ENCODE measurements at regions not wholly inside any gene's neighbourhood (a gene's known extent, or its start where the extent isn't known, plus 50 kb on each side); places are given as distances from the start of the nearest gene placed in this dataset.

DNA sequence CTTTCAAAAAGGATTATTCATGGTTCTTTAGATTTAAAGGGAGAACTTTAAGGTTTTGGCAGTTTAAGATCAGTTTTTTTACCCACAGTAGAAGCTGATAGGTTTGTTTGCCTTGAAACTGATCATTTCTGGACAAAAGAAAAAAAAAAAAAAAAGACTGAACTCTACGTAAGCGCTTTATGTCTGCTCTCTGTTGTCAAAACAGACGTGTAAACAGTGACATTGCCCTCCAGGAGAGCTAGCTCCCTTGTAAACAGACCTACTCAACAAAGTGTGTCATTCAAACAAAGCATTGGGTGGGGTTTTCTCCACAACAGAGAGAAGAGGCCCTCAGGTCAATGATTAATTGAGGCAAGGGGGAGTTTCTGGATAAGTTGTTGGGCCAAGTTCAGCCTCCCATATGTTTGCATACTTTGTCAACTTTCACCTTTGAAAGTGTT, 568.1 kb upstream of the LRRN3 start (continued):
- no peak for TF ChIP-seq ZNF510 (CRISPR knock-in tag; IDR thresholded peaks at IDR 0.05; ENCODE audit: low read depth)
- TF ChIP-seq KMT2B (CRISPR knock-in tag; IDR thresholded peaks at IDR 0.05) = no peak; the same call in 1 of the 2 replicates
- no peak for TF ChIP-seq ZNF773 (CRISPR knock-in tag; IDR thresholded peaks at IDR 0.05; ENCODE audit: borderline replicate concordance)
- TF ChIP-seq, protein P1, sequence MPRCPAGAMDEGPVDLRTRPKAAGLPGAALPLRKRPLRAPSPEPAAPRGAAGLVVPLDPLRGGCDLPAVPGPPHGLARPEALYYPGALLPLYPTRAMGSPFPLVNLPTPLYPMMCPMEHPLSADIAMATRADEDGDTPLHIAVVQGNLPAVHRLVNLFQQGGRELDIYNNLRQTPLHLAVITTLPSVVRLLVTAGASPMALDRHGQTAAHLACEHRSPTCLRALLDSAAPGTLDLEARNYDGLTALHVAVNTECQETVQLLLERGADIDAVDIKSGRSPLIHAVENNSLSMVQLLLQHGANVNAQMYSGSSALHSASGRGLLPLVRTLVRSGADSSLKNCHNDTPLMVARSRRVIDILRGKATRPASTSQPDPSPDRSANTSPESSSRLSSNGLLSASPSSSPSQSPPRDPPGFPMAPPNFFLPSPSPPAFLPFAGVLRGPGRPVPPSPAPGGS (CRISPR knock-in tag; IDR thresholded peaks at IDR 0.05) = peak; percentile 39; the same call in 1 of the 2 replicates
- TF ChIP-seq, protein P2, sequence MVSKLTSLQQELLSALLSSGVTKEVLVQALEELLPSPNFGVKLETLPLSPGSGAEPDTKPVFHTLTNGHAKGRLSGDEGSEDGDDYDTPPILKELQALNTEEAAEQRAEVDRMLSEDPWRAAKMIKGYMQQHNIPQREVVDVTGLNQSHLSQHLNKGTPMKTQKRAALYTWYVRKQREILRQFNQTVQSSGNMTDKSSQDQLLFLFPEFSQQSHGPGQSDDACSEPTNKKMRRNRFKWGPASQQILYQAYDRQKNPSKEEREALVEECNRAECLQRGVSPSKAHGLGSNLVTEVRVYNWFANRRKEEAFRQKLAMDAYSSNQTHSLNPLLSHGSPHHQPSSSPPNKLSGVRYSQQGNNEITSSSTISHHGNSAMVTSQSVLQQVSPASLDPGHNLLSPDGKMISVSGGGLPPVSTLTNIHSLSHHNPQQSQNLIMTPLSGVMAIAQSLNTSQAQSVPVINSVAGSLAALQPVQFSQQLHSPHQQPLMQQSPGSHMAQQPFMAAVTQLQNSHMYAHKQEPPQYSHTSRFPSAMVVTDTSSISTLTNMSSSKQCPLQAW (CRISPR knock-in tag; IDR thresholded peaks at IDR 0.05) = peak; percentile 100
- peak; percentile 79 to 94 for TF ChIP-seq NR2F1 (CRISPR knock-in tag; IDR thresholded peaks at IDR 0.05)
- peak; percentile 60; the same call in 1 of the 2 replicates for TF ChIP-seq ZBTB21 (CRISPR knock-in tag; IDR thresholded peaks at IDR 0.05)
- TF ChIP-seq SRSF9 (IDR thresholded peaks at IDR 0.05; ENCODE audit: borderline replicate concordance, insufficient read depth, low read depth, low read length, poor library complexity, severe bottlenecking) = no peak
- TF ChIP-seq, protein P3, sequence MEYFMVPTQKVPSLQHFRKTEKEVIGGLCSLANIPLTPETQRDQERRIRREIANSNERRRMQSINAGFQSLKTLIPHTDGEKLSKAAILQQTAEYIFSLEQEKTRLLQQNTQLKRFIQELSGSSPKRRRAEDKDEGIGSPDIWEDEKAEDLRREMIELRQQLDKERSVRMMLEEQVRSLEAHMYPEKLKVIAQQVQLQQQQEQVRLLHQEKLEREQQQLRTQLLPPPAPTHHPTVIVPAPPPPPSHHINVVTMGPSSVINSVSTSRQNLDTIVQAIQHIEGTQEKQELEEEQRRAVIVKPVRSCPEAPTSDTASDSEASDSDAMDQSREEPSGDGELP (IDR thresholded peaks at IDR 0.05; ENCODE audit: borderline replicate concordance, low read depth) = peak; percentile 60; the same call in 1 of the 2 replicates
- 0 out of 2 replicates have a peak, but pooled peaks have one; percentile 47 for TF ChIP-seq MIER2 (CRISPR knock-in tag; IDR thresholded peaks at IDR 0.05)
- TF ChIP-seq MAZ (IDR thresholded peaks at IDR 0.05; ENCODE audit: borderline replicate concordance, low read depth, low read length) = no peak
- TF ChIP-seq MAZ (CRISPR knock-in tag; IDR thresholded peaks at IDR 0.05; ENCODE audit: low read depth) = no peak
- TF ChIP-seq, protein P4, sequence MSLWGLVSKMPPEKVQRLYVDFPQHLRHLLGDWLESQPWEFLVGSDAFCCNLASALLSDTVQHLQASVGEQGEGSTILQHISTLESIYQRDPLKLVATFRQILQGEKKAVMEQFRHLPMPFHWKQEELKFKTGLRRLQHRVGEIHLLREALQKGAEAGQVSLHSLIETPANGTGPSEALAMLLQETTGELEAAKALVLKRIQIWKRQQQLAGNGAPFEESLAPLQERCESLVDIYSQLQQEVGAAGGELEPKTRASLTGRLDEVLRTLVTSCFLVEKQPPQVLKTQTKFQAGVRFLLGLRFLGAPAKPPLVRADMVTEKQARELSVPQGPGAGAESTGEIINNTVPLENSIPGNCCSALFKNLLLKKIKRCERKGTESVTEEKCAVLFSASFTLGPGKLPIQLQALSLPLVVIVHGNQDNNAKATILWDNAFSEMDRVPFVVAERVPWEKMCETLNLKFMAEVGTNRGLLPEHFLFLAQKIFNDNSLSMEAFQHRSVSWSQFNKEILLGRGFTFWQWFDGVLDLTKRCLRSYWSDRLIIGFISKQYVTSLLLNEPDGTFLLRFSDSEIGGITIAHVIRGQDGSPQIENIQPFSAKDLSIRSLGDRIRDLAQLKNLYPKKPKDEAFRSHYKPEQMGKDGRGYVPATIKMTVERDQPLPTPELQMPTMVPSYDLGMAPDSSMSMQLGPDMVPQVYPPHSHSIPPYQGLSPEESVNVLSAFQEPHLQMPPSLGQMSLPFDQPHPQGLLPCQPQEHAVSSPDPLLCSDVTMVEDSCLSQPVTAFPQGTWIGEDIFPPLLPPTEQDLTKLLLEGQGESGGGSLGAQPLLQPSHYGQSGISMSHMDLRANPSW (CRISPR knock-in tag; IDR thresholded peaks at IDR 0.05; ENCODE audit: borderline replicate concordance) = peak; percentile 44; the same call in 1 of the 2 replicates
- TF ChIP-seq FOXA3 (CRISPR knock-in tag; IDR thresholded peaks at IDR 0.05) = peak; percentile 96
- TF ChIP-seq, protein P5, sequence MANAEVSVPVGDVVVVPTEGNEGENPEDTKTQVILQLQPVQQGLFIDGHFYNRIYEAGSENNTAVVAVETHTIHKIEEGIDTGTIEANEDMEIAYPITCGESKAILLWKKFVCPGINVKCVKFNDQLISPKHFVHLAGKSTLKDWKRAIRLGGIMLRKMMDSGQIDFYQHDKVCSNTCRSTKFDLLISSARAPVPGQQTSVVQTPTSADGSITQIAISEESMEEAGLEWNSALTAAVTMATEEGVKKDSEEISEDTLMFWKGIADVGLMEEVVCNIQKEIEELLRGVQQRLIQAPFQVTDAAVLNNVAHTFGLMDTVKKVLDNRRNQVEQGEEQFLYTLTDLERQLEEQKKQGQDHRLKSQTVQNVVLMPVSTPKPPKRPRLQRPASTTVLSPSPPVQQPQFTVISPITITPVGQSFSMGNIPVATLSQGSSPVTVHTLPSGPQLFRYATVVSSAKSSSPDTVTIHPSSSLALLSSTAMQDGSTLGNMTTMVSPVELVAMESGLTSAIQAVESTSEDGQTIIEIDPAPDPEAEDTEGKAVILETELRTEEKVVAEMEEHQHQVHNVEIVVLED (CRISPR knock-in tag; IDR thresholded peaks at IDR 0.05; ENCODE audit: borderline replicate concordance) = peak; percentile 44; the same call in 1 of the 2 replicates
- TF ChIP-seq ZNF724P (CRISPR knock-in tag; IDR thresholded peaks at IDR 0.05; ENCODE audit: borderline replicate concordance) = 0 out of 2 replicates have a peak, but pooled peaks have one; percentile 46
- peak; percentile 82 for TF ChIP-seq ZNF331 (CRISPR knock-in tag; IDR thresholded peaks at IDR 0.05)
- TF ChIP-seq SAFB2 (CRISPR knock-in tag; IDR thresholded peaks at IDR 0.05; ENCODE audit: borderline replicate concordance, low read depth) = no peak
- TF ChIP-seq, protein P6, sequence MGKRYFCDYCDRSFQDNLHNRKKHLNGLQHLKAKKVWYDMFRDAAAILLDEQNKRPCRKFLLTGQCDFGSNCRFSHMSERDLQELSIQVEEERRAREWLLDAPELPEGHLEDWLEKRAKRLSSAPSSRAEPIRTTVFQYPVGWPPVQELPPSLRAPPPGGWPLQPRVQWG (CRISPR knock-in tag; IDR thresholded peaks at IDR 0.05; ENCODE audit: borderline replicate concordance, low read depth) = no peak
- TF ChIP-seq ZNF746 (CRISPR knock-in tag; IDR thresholded peaks at IDR 0.05) = no peak
